Ovary (tissue), 7 donors: ENCODE measurements at regions not wholly inside any gene's neighbourhood (a gene's known extent, or its start where the extent isn't known, plus 50 kb on each side); places are given as distances from the start of the nearest gene placed in this dataset.
A peak's percentile ranks its signal among the peaks of the same experiment; 100 is the strongest.
"Not testable (repeated sequence)": the region's sequence is repeated elsewhere in the genome, so short reads cannot be mapped to it uniquely, and the experiment has no call there.

Source experiments
- DNase-seq, 5 donors: peaks; one replicate each; pipeline ENCODE4 v3.0.0-alpha.2; 2019 to 2020
- H3K27ac ChIP-seq, 2 donors: fragments of 200-600 bp; one replicate each; pipeline versions ENCODE4 v1.5.1 to v1.8.0; 2019 to 2022
- H3K27me3 ChIP-seq: fragments of 200-600 bp; one replicate; pipeline ENCODE4 v1.8.0; 2022
- H3K36me3 ChIP-seq: fragments of 200-600 bp; sonication (generic); one replicate; pipeline ENCODE4 v1.5.1; 2019
- H3K4me1 ChIP-seq: one replicate; pipeline ENCODE4 v1.8.1; 2013; ENCODE audit warnings: mild to moderate bottlenecking, moderate library complexity; ENCODE audit not compliant: insufficient read depth
- H3K4me3 ChIP-seq: fragments of 200-600 bp; sonication (generic); one replicate; pipeline ENCODE4 v1.5.1; 2017
- H3K9me3 ChIP-seq, 2 donors: fragments of 200-600 bp in 1 of 2; sonication (generic) in 1 of 2; one replicate each; pipeline versions ENCODE4 v1.5.1 to v1.8.1; 2013 to 2019; ENCODE audit warnings: mild to moderate bottlenecking in 1 of 2, moderate library complexity in 1 of 2
- EP300 ChIP-seq: sonication (generic); formaldehyde crosslinking; IDR thresholded peaks from one replicate; pipeline ENCODE4 v1.6.1; 2017; ENCODE audit warnings: antibody characterized with exemption
- POLR2A ChIP-seq: fragments of 450-650 bp; IDR thresholded peaks from one replicate; pipeline ENCODE4 v1.6.1; 2017; ENCODE audit warnings: antibody characterized with exemption, mild to moderate bottlenecking, moderate library complexity
- WGBS, 3 donors: extraction: QIAGEN DNeasy Blood & Tissue Kit in 1 of 3; methylation state at CpG; one replicate each; pipeline versions ENCODE4 v1.1.5 to v1.1.7; 2013 to 2017; 5-methylcytosine and 5-hydroxymethylcytosine counted together
- intact Hi-C, 4 donors: fragments of 100-400 bp; cut with DNase I; formaldehyde crosslinking; loops; one replicate each; pipeline versions ENCODE4 v1.11.0 to v1.15.1; 2022 to 2023
- TF ChIP-seq, protein P1 (sequence below), 3 donors: fragments of 450-650 bp in 2 of 3; fragments of 200-600 bp in 1 of 3; IDR thresholded peaks; one replicate each; pipeline versions ENCODE4 v1.5.1 to v1.8.0; 2016 to 2022; ENCODE audit warnings: antibody characterized with exemption in 3 of 3, mild to moderate bottlenecking in 1 of 3
- donor health status: DM: no; HTN: no; CAD: no; lungs with moderate emphysema.
- donor health status: DM: no; HTN: no; CAD: no.
- donor health status: Bipolar disorder and iron deficiency.
- donor health status: DM: no; HTN: no; CAD: no.
- donor health status: DM: yes; HTN: yes; CAD: no.

DNA sequence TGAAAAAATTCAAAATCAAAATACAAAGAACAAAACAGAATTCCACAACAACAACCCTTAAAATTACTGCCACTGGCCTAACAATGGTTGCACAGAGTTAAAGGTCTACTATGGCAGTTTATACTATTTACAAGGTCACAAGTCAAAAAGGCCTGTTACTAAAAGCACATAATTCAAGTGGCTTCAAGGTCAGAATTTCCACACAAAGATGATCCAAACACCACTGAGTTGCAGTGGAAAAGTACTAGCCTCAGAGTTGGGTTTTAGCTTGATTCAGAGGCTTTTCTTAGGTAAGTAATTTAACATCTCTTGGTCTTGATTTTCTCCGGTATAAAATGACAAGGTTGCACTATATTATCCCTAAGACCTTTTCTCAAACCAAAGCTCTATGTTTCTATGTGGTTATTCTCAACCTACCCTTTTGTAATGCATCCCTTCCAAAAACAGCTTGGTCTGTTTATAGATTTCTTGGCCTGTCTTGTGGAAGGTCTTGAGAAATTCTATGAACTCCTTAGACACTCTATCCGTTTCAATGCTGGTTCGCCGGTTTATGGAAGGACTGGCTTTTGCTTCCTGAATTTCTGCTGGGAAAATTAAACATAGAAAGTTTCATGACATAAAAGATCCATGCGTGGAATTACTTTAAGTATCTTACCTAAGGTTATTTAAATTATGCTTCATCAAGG, 69.5 kb downstream of the MDH2 start:
- 52 to 72% (median 55%) methylated on average over 5 of the region's 5 CpGs for WGBS, 3 donors
- intact Hi-C loops, DNase-seq: not testable (repeated sequence)

DNA sequence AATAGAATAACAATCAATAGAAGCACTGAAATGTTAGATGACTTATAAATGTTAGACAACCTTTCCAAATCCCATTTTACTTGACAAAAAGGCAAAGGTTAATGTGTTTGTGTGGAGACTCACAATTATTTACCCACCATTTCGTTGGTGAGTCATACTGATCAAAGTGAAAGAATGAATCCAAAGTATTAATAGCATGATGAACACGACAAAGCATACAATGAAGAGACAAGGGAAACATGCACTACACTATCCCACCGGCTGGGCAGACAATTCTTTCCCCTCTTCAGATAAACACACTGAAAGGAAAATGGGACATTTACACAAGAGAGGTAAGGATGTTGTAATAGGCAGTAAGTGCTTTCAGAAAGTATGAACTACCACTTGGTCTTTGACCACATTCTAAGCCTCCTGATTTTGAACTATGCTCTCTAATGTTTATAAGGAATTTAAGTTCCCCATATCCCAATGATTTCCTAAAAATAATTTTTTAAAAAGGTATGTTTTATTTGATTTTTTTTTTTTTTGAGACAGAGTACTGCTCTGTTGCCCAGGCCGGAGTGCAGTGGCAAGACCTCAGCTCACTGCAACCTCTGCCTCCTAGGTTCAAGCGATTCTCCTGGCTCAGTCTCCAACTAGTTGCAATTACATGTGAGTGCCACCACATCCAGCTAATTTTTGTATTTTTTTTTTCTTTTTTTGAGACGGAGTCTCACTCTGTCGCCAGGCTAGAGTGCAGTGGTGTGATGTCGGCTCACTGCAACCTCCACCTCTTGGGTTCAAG, 70.5 kb downstream of the MDH2 start:
- H3K27ac ChIP-seq, H3K27me3 ChIP-seq, DNase-seq, H3K4me1 ChIP-seq, H3K36me3 ChIP-seq, H3K4me3 ChIP-seq, H3K9me3 ChIP-seq, intact Hi-C loops: not testable (repeated sequence)
- WGBS, 3 donors: 70 to 85% (median 77%) methylated on average over 8 of the region's 8 CpGs

More for the DNA sequence above, 69.5 kb downstream of the MDH2 start:
- H3K27ac ChIP-seq: peak overlapping the region in 1 of 2 donors; percentile 7
- not testable (repeated sequence) for H3K36me3 ChIP-seq, H3K4me1 ChIP-seq, H3K27me3 ChIP-seq, H3K9me3 ChIP-seq, H3K4me3 ChIP-seq

DNA sequence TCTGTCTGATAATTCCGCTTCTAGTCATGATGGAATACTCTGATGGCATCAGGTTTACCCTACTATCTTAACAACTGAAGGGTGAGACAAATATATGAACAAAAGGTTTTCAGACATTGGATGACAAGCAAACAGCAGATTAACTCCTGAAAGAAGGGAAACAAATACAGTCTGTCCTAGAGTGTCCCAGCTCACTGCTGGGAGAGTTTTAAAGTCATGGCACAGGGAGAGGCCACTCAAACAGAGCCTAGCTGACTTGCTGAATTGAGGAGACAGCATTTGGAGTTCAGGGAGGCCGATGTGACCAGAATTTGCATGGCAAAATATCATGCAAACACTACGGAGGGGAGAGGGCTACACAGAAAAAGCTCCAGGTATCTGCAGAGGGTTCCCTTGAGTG, 73.1 kb downstream of the MDH2 start:
- Histone ChIP-seq H3K9me3 (no peaks in the 10 kb centered on the region), H3K27ac (no peak overlapping the region), H3K27me3 (no peaks in the 10 kb centered on the region), H3K4me1 (no peaks in the 10 kb centered on the region), H3K36me3 (no peaks in the 10 kb centered on the region), H3K4me3 (no peak overlapping the region)
- 80 to 85% (median 84%) methylated on average over 3 of the region's 3 CpGs for WGBS, 3 donors
- intact Hi-C loops: no loop called here
- no peak for DNase-seq
- TF ChIP-seq, protein P1, sequence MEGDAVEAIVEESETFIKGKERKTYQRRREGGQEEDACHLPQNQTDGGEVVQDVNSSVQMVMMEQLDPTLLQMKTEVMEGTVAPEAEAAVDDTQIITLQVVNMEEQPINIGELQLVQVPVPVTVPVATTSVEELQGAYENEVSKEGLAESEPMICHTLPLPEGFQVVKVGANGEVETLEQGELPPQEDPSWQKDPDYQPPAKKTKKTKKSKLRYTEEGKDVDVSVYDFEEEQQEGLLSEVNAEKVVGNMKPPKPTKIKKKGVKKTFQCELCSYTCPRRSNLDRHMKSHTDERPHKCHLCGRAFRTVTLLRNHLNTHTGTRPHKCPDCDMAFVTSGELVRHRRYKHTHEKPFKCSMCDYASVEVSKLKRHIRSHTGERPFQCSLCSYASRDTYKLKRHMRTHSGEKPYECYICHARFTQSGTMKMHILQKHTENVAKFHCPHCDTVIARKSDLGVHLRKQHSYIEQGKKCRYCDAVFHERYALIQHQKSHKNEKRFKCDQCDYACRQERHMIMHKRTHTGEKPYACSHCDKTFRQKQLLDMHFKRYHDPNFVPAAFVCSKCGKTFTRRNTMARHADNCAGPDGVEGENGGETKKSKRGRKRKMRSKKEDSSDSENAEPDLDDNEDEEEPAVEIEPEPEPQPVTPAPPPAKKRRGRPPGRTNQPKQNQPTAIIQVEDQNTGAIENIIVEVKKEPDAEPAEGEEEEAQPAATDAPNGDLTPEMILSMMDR (IDR thresholded peaks at IDR 0.05): no peak
- TF ChIP-seq EP300 (no peak), POLR2A (no peak)

DNA sequence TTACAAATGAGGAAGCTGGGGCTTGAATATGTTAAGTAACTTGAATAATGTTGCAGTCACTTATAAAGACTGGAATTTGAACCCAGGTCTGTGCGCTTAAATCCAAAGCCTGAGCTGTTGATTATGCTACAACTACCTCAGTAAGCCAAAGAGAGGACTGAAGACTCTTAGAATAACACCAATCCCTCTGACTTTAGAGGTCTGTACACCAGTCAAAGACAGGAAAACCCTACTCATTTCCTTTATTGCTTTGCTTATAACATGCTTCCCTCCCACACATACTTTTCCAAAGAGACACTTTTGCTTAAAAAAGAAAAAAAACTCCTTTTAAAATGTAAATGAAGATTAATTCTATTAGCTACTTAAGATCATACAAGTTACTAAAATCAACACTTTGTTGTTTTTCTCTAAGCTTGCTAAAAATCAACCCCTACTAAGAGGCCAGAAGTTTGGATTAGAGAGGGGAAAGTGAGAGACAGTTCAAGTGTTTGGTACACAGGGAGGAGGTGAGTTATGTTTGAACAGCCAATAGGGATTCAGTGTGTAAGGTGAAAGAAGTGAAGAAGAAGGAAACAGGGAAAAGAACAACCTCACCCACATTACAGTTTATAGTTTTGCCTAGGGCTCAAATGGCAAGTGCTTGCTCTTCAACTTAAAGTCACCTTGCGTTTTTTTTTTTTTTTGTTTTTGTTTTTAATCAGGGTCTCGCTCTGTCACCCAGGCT, 74.8 kb downstream of the MDH2 start:
- no peaks in the 10 kb centered on the region for H3K36me3 ChIP-seq
- H3K27me3 ChIP-seq: no peaks in the 10 kb centered on the region
- no peak overlapping the region for H3K27ac ChIP-seq
- TF ChIP-seq, protein P1 (IDR thresholded peaks at IDR 0.05): no peak
- no peak for TF ChIP-seq POLR2A
- H3K4me3 ChIP-seq: no peak overlapping the region
- H3K4me1 ChIP-seq: no peaks in the 10 kb centered on the region
- DNase-seq: no peak
- WGBS, 3 donors: 78 to 87% (median 83%) methylated on average over 3 of the region's 3 CpGs
- intact Hi-C loops: no loop called here
- H3K9me3 ChIP-seq: no peaks in the 10 kb centered on the region

DNA sequence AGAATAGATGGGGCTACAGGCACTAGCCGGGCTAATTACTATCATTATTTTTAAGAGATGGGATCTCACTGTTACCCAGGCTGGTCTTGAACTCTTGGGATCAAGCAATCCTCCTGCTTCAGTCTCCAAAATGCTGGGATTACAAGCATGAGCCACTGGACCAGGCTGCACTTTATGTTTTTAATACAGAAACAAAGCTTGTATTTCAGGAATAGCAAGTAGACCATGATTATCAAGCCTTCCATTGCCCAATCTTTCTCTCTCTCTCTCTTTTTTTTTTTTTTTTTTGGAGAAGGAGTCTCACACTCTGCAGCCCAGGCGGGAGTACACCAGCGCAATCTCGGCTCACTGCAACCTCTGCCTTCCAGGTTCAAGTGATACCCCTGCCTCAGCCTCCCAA, 75.4 kb downstream of the MDH2 start:
- H3K27me3 ChIP-seq: no peaks in the 10 kb centered on the region
- no peaks in the 10 kb centered on the region for H3K9me3 ChIP-seq
- intact Hi-C loops: no loop called here
- H3K4me3 ChIP-seq: no peak overlapping the region
- no peaks in the 10 kb centered on the region for H3K4me1 ChIP-seq
- no peak overlapping the region for H3K27ac ChIP-seq
- DNase-seq: no peak
- WGBS, 3 donors: 89 to 92% (median 92%) methylated on average over 4 of the region's 4 CpGs
- H3K36me3 ChIP-seq: no peaks in the 10 kb centered on the region
- TF ChIP-seq, protein P1 (IDR thresholded peaks at IDR 0.05): no peak
- no peak for TF ChIP-seq EP300
- TF ChIP-seq POLR2A: no peak
